Left lung (tissue), 4 donors: ENCODE measurements at regions not wholly inside any gene's neighbourhood (a gene's known extent, or its start where the extent isn't known, plus 50 kb on each side); places are given as distances from the start of the nearest gene placed in this dataset.

Experiments
- ATAC-seq: fragments of 200-7000 bp; cut with Tn5 transposase; one replicate; pipeline ENCODE4 v1.9.1; 2020; ENCODE audit warnings: moderate library complexity
- DNase-seq, 4 donors: peaks; one replicate each; pipeline ENCODE4 v3.0.0-alpha.2; 2013 to 2020
- H3K27ac ChIP-seq, 2 donors: fragments of 200-600 bp; sonication (generic) in 1 of 2; one replicate each; pipeline versions ENCODE4 v1.5.0 to v1.8.0; 2020 to 2021
- H3K27me3 ChIP-seq, 2 donors: fragments of 200-600 bp; sonication (generic) in 1 of 2; one replicate each; pipeline versions ENCODE4 v1.5.0 to v1.8.0; 2020 to 2021
- H3K36me3 ChIP-seq, 2 donors: fragments of 200-600 bp; sonication (generic) in 1 of 2; one replicate each; pipeline versions ENCODE4 v1.5.0 to v1.8.0; 2020 to 2021
- H3K4me1 ChIP-seq, 2 donors: fragments of 200-600 bp; one replicate each; pipeline ENCODE4 v1.8.0; 2021
- H3K4me3 ChIP-seq, 2 donors: fragments of 200-600 bp; sonication (generic) in 1 of 2; one replicate each; pipeline versions ENCODE4 v1.5.0 to v1.8.0; 2020 to 2021; ENCODE audit warnings: mild to moderate bottlenecking in 1 of 2
- H3K9me3 ChIP-seq, 2 donors: fragments of 200-600 bp; sonication (generic) in 1 of 2; one replicate each; pipeline versions ENCODE4 v1.5.0 to v1.8.0; 2020 to 2021
- intact Hi-C, 2 donors: fragments of 100-400 bp; cut with DNase I; formaldehyde crosslinking; loops; one replicate each; pipeline versions ENCODE4 v1.11.2 to v1.14.2; 2022
- TF ChIP-seq, protein P1 (sequence below), 2 donors: fragments of 200-600 bp; sonication (generic) in 1 of 2; IDR thresholded peaks; one replicate each; pipeline versions ENCODE4 v1.5.0 to v1.8.0; 2021; ENCODE audit warnings: antibody characterized with exemption in 2 of 2
- donor health status: DM: no; HTN: yes; CAD: no.
- donor health status: DM: no; HTN: no; CAD: no.

DNA sequence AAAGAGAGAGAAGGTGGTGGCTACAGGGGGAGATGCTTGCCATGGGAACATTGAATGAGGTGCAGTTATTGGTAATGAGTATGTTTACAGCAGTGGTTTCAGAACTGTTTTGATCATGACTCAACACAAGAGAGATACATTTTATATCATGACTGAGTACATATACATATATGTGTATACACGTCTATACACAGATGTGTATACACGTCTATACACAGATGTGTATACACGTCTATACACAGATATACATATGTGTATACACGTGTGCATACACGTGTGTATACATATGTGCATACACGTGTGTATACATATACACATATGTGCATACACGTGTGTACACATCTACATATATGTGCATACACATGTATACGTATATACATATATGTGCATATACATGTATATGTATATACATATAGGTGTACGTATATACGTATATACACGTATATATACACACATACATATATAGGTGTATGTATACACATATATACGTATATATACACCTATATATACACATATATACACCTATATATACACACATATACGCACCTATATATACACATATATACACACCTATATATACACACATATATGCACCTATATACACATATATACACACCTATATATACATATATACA lies 518.5 kb downstream of the TSN start:
- intact Hi-C loops: no loop called here
- TF ChIP-seq, protein P1, sequence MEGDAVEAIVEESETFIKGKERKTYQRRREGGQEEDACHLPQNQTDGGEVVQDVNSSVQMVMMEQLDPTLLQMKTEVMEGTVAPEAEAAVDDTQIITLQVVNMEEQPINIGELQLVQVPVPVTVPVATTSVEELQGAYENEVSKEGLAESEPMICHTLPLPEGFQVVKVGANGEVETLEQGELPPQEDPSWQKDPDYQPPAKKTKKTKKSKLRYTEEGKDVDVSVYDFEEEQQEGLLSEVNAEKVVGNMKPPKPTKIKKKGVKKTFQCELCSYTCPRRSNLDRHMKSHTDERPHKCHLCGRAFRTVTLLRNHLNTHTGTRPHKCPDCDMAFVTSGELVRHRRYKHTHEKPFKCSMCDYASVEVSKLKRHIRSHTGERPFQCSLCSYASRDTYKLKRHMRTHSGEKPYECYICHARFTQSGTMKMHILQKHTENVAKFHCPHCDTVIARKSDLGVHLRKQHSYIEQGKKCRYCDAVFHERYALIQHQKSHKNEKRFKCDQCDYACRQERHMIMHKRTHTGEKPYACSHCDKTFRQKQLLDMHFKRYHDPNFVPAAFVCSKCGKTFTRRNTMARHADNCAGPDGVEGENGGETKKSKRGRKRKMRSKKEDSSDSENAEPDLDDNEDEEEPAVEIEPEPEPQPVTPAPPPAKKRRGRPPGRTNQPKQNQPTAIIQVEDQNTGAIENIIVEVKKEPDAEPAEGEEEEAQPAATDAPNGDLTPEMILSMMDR (IDR thresholded peaks at IDR 0.05): no peak
- no peak overlapping the region for H3K27ac ChIP-seq
- no peaks in the 10 kb centered on the region for H3K27me3 ChIP-seq
- no peak overlapping the region for H3K4me3 ChIP-seq
- no peak for DNase-seq
- no peaks in the 10 kb centered on the region for H3K36me3 ChIP-seq
- H3K4me1 ChIP-seq: no peaks in the 10 kb centered on the region
- H3K9me3 ChIP-seq: no peaks in the 10 kb centered on the region
- no peak for ATAC-seq

DNA sequence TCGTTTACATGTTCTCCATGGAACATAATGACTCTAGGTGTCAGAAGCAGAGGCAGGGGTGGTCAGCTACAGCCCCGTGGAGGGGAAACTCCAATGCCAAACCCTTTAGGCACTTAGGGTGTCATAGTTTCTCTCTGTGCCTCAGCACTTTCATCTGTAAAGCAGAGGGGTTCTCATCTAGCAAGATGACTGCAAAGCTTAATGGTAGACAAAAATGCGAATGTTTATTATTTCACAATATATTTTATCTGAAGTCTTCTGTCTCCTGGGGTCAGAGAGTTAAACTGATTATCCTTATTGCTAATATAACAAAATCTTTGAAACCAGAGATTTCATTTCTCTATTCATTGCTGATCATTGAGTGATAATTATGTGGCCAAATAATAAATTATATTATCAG lies 522.5 kb downstream of the TSN start:
- TF ChIP-seq, protein P1 (IDR thresholded peaks at IDR 0.05): no peak
- H3K9me3 ChIP-seq: no peaks in the 10 kb centered on the region
- no peaks in the 10 kb centered on the region for H3K36me3 ChIP-seq
- intact Hi-C loops: no loop called here
- no peaks in the 10 kb centered on the region for H3K4me1 ChIP-seq
- ATAC-seq (no peak), DNase-seq (peak in 1 of 4 donors; percentile 22)
- no peaks in the 10 kb centered on the region for H3K27me3 ChIP-seq
- H3K4me3 ChIP-seq: no peak overlapping the region
- no peak overlapping the region for H3K27ac ChIP-seq

DNA sequence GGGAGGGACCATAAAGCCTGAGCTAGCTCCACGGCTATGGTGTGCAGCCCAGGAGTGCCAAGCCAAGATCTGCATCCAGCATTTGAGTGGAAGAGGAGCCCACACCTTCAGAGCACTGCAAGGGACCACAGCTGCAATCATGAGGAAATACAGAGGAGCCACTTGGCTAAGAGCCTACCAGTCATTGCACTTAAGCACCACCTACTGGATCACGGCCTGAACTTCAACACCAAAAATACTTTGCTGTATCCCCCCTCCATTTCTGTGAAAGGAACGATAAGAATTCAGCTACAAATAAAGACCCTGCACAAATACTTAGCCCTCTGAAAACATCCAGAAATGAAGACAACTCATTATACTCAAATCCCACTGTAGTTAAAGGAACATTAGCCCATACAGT lies 545.3 kb downstream of the TSN start:
- TF ChIP-seq, protein P1 (IDR thresholded peaks at IDR 0.05): no peak
- peaks cover 0 to 32% of the 10 kb centered on the region in 2 donors for H3K9me3 ChIP-seq
- H3K27ac ChIP-seq: no peak overlapping the region
- H3K36me3 ChIP-seq: no peaks in the 10 kb centered on the region
- intact Hi-C loops: no loop called here
- no peaks in the 10 kb centered on the region for H3K27me3 ChIP-seq
- ATAC-seq (no peak), DNase-seq (no peak)
- no peaks in the 10 kb centered on the region for H3K4me1 ChIP-seq
- no peak overlapping the region for H3K4me3 ChIP-seq

DNA sequence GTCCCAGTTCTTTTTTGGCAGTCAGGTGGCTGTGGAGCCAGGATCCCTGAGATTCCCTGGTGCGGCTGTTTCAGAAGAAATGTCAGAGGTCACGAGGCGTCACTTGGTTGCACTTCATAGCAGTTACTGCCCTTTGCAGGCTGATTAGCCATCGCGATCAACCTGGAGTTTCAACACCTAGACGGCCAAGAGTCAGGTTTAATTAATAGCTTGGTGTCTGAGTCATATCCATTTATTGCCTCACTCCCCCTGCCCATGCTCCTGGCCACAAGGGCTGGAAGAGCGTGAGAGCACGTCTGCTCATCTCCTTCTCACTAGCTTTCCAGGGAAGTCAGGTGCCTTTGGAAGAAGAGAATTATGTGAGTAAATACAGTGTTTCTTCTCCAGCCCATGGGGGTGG lies 552.3 kb downstream of the TSN start:
- DNase-seq: no peak
- intact Hi-C loops: no loop called here
- TF ChIP-seq, protein P1 (IDR thresholded peaks at IDR 0.05): no peak

DNA sequence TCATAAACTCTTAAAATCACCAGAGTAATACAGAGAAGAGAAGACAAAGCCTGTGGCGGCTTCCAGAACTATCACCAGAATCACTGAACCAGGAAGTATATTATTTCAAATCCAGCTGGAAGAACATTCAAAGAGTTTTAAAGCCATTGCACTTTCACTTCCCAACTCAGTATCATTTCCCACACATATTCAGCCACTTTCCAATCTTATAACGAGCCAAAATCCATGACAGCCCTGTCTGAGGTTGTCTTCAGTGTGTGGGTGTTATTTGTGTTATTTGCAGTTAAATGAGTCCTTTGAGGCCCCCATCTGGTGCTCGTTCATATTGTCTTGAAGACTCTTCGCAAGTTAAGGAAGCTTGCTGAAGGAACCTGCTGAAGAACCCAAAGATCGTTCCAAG lies 559.9 kb downstream of the TSN start:
- TF ChIP-seq, protein P1 (IDR thresholded peaks at IDR 0.05): no peak
- no peak for ATAC-seq
- no peak for DNase-seq
- H3K27ac ChIP-seq: no peak overlapping the region
- H3K4me3 ChIP-seq: no peak overlapping the region
- no peaks in the 10 kb centered on the region for H3K4me1 ChIP-seq
- H3K36me3 ChIP-seq: no peaks in the 10 kb centered on the region
- intact Hi-C loops: no loop called here
- no peaks in the 10 kb centered on the region for H3K27me3 ChIP-seq
- no peaks in the 10 kb centered on the region for H3K9me3 ChIP-seq

More for the DNA sequence above, 552.3 kb downstream of the TSN start:
- H3K36me3 ChIP-seq: no peaks in the 10 kb centered on the region
- H3K27me3 ChIP-seq: no peaks in the 10 kb centered on the region
- no peak for ATAC-seq
- H3K4me1 ChIP-seq: no peaks in the 10 kb centered on the region
- H3K27ac ChIP-seq: no peak overlapping the region
- peaks cover 0 to 7% of the 10 kb centered on the region in 2 donors for H3K9me3 ChIP-seq
- no peak overlapping the region for H3K4me3 ChIP-seq
